ENCODE measurements at regions not wholly inside any gene's neighbourhood (a gene's known extent, or its start where the extent isn't known, plus 50 kb on each side); places are given as distances from the start of the nearest gene placed in this dataset.

- TF ChIP-seq, protein P1, sequence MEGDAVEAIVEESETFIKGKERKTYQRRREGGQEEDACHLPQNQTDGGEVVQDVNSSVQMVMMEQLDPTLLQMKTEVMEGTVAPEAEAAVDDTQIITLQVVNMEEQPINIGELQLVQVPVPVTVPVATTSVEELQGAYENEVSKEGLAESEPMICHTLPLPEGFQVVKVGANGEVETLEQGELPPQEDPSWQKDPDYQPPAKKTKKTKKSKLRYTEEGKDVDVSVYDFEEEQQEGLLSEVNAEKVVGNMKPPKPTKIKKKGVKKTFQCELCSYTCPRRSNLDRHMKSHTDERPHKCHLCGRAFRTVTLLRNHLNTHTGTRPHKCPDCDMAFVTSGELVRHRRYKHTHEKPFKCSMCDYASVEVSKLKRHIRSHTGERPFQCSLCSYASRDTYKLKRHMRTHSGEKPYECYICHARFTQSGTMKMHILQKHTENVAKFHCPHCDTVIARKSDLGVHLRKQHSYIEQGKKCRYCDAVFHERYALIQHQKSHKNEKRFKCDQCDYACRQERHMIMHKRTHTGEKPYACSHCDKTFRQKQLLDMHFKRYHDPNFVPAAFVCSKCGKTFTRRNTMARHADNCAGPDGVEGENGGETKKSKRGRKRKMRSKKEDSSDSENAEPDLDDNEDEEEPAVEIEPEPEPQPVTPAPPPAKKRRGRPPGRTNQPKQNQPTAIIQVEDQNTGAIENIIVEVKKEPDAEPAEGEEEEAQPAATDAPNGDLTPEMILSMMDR (IDR thresholded peaks at IDR 0.05), result no peak
- TF ChIP-seq POLR2A (IDR thresholded peaks at IDR 0.05), result no peak
These were observed 942.3 kb upstream of the SLIT2 start for GRCh38 chr4:19309378-19309777.

Data from esophagus squamous epithelium (tissue), 4 donors.